Stimulated activated naive CD8-positive, alpha-beta T cell treated with anti-CD3 and anti-CD28 coated beads, Interleukin-15, Interleukin-2, amounts not matched to agents 100 U/mL and 50 U/mL, for 24 hours (primary cell): ENCODE measurements at regions not wholly inside any gene's neighbourhood (a gene's known extent, or its start where the extent isn't known, plus 50 kb on each side); places are given as distances from the start of the nearest gene placed in this dataset.
"Not testable (repeated sequence)": the region's sequence is repeated elsewhere in the genome, so short reads cannot be mapped to it uniquely, and the experiment has no call there.

ENCODE experiments used
- ATAC-seq: fragments of 150-1000 bp; cut with Tn5 transposase; one replicate; pipeline ENCODE4 v1.10.0; 2021
- DNase-seq: peaks from one replicate; pipeline ENCODE4 v3.0.0; 2021

- DNase-seq = no peak
- ATAC-seq = peak; percentile 21
Observed at GRCh38 chr2:131425231-131425941, 50.5 kb upstream of the TUBA3D start.

- not testable (repeated sequence) for DNase-seq, ATAC-seq
Observed at GRCh38 chr2:131424605-131425114, 51.3 kb upstream of the TUBA3D start.

DNA sequence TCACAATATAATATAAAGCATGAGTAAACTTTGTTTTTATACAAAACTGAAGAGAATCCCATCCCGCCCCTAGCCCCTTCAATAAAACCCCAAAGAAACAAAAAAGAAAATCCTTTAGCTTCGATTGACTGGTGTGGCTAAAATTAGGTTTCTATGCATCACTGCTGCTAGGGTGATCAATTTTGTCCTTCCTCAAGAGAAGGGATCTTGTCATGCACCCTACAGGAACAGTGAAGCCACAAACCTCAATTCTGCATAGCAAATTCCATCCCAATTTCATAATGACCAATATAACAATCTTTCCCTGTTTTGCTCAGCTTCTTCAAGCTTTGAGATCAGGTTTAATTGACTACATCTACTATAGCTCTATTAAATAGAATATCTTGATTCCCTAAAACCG is 55.2 kb upstream of the TUBA3D start:
- ATAC-seq = peak; percentile 53
- DNase-seq = not testable (repeated sequence)

- ATAC-seq (no peak), DNase-seq (no peak)
Observed at GRCh38 chr2:131419441-131419840, 55.5 kb upstream of the RAB6D start.

- ATAC-seq = no peak
- no peak for DNase-seq
Observed at GRCh38 chr2:131418625-131419024, 54.7 kb upstream of the RAB6D start.

DNA sequence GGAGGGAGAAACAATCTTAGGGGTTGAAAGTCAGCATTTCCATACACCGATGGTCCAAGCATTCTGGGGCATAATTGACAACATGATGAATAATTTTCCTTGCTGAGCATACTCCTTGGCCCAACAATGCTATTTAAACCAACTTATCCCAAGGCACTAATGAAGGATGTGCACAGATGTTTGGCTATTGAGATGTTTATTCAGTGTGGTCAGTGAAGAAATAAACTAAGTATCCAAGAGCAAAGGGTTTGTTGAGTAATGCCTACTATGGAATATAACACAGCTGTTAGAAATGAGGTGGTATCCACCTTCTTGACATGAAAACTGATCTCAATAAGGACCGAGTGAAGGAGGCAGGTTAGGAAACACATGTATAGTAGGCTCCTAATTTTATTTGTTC is 53.9 kb upstream of the RAB6D start:
- ATAC-seq (no peak), DNase-seq (no peak)

GRCh38 chr2:131413785-131414184 is 49.8 kb upstream of the RAB6D start:
- no peak for ATAC-seq
- no peak for DNase-seq
